IMR-90 (cell line): ENCODE measurements at regions not wholly inside any gene's neighbourhood (a gene's known extent, or its start where the extent isn't known, plus 50 kb on each side); places are given as distances from the start of the nearest gene placed in this dataset.

Source experiments
- ATAC-seq: fragments of 200-7000 bp; cut with Tn5 transposase; 2 replicates; pipeline ENCODE4 v1.9.1; 2020; ENCODE audit warnings: low read depth, mild to moderate bottlenecking, moderate library complexity
- BruUV-seq: library from RNA; stranded (reverse); fragments of 400-500 nt; replicated peaks from 2 replicates; lab custom pipeline; 2021; lab: Mats Ljungman, UMichigan
- CTCF ChIA-PET: fragments of 300-600 bp; formaldehyde crosslinking; extraction: SDS; loops from one replicate; lab custom pipeline; 2021; ENCODE audit warnings: antibody characterized with exemption; lab: Yijun Ruan, JAX
- POLR2A ChIA-PET: fragments of 300-600 bp; sonication (Branson Sonifier 250); formaldehyde crosslinking; loops from one replicate; lab custom pipeline; 2022; ENCODE audit warnings: antibody characterized with exemption; ENCODE audit not compliant: unreplicated experiment; lab: Charles Lee
- DNase-seq: peaks from one replicate; pipeline ENCODE4 v3.0.0; 2013
- H2AFZ ChIP-seq: replicated peaks from 2 replicates; pipeline ENCODE3; 2013; ENCODE audit warnings: low read length, mild to moderate bottlenecking; ENCODE audit not compliant: poor library complexity
- H2AK5ac ChIP-seq: 2 replicates; pipeline ENCODE4 v1.6.1; 2013; ENCODE audit warnings: low read depth, low read length, inconsistent platforms
- H2AK9ac ChIP-seq: replicated peaks from 2 replicates; pipeline ENCODE3; 2013; ENCODE audit warnings: mild to moderate bottlenecking, low read depth, low read length, moderate library complexity; ENCODE audit not compliant: poor library complexity
- H2BK120ac ChIP-seq: 2 replicates; pipeline ENCODE4 v1.6.1; 2013; ENCODE audit warnings: low read depth, low read length, inconsistent platforms
- H2BK15ac ChIP-seq: 3 replicates; pipeline ENCODE4 v1.6.1; 2013; ENCODE audit warnings: low read depth, low read length, inconsistent platforms
- H2BK20ac ChIP-seq: 2 replicates; pipeline ENCODE4 v1.6.1; 2013; ENCODE audit warnings: low read depth, mild to moderate bottlenecking, inconsistent platforms, low read length, moderate library complexity
- H2BK5ac ChIP-seq: 2 replicates; pipeline ENCODE4 v1.6.1; 2013; ENCODE audit warnings: mild to moderate bottlenecking, low read depth, low read length, inconsistent platforms; ENCODE audit not compliant: poor library complexity, severe bottlenecking
- H3K14ac ChIP-seq: replicated peaks from 2 replicates; pipeline ENCODE4 v1.6.1; 2013; ENCODE audit warnings: low read depth, low read length, inconsistent platforms
- H3K18ac ChIP-seq: 2 replicates; pipeline ENCODE4 v1.6.1; 2013; ENCODE audit warnings: low read depth, low read length, control low read depth
- H3K23ac ChIP-seq: 2 replicates; pipeline ENCODE4 v1.6.1; 2013; ENCODE audit warnings: low read depth, low read length, inconsistent platforms
- H3K27ac ChIP-seq: 2 replicates; pipeline ENCODE4 v1.5.1; 2013; ENCODE audit warnings: mild to moderate bottlenecking, control low read depth, low read length; ENCODE audit not compliant: insufficient read depth
- H3K27me3 ChIP-seq: 2 replicates; pipeline ENCODE4 v1.6.1; 2013; ENCODE audit warnings: low read length; ENCODE audit not compliant: control insufficient read depth, insufficient read depth
- H3K36me3 ChIP-seq: 2 replicates; pipeline ENCODE4 v1.6.1; 2013; ENCODE audit warnings: low read length, mixed read lengths; ENCODE audit not compliant: control insufficient read depth, insufficient read depth
- H3K4ac ChIP-seq: 2 replicates; pipeline ENCODE4 v1.6.1; 2013; ENCODE audit warnings: low read depth, low read length, inconsistent platforms
- H3K4me1 ChIP-seq: 2 replicates; pipeline ENCODE4 v1.6.1; 2013; ENCODE audit warnings: low read length, mixed read lengths; ENCODE audit not compliant: control insufficient read depth, insufficient read depth
- H3K4me2 ChIP-seq: 2 replicates; pipeline ENCODE4 v1.6.1; 2013; ENCODE audit warnings: low read depth, mild to moderate bottlenecking, control low read depth, low read length, moderate library complexity
- H3K4me3 ChIP-seq: 2 replicates; pipeline ENCODE4 v1.5.1; 2013; ENCODE audit warnings: low read depth, mild to moderate bottlenecking, control low read depth, low read length, moderate library complexity; ENCODE audit not compliant: insufficient read depth
- H3K56ac ChIP-seq: 2 replicates; pipeline ENCODE4 v1.6.1; 2013; ENCODE audit warnings: low read length, inconsistent platforms; ENCODE audit not compliant: insufficient read depth; ENCODE audit errors: extremely low read depth
- H3K79me1 ChIP-seq, 2 experiments: 2 replicates each; pipeline ENCODE4 v1.6.1; 2013; ENCODE audit warnings: low read length in 2 of 2, inconsistent platforms in 1 of 2, low read depth in 1 of 2
- H3K9ac ChIP-seq: 2 replicates; pipeline ENCODE4 v1.6.1; 2013; ENCODE audit warnings: low read depth, low read length, control low read depth
- H3K9me1 ChIP-seq: 2 replicates; pipeline ENCODE4 v1.6.1; 2013; ENCODE audit warnings: low read length, inconsistent platforms; ENCODE audit not compliant: insufficient read depth
- H3K9me3 ChIP-seq: 2 replicates; pipeline ENCODE4 v1.6.1; 2013; ENCODE audit warnings: low read length; ENCODE audit not compliant: control insufficient read depth, insufficient read depth
- H4K20me1 ChIP-seq: 2 replicates; pipeline ENCODE4 v1.6.1; 2013; ENCODE audit warnings: low read length, inconsistent platforms; ENCODE audit not compliant: insufficient read depth
- H4K5ac ChIP-seq: 2 replicates; pipeline ENCODE4 v1.6.1; 2013; ENCODE audit warnings: mild to moderate bottlenecking, low read depth, low read length, control low read depth
- H4K8ac ChIP-seq, 2 experiments: 2 replicates each; pipeline ENCODE4 v1.6.1; 2013; ENCODE audit warnings: low read depth in 2 of 2, low read length in 2 of 2, control low read depth in 1 of 2, inconsistent platforms in 1 of 2
- H4K91ac ChIP-seq: 2 replicates; pipeline ENCODE4 v1.6.1; 2013; ENCODE audit warnings: low read depth, low read length, inconsistent platforms; ENCODE audit not compliant: insufficient read depth
- BHLHE40 ChIP-seq: fragments of 150-350 bp; IDR thresholded peaks from 2 replicates; pipeline ENCODE4 v1.6.1; 2016; ENCODE audit warnings: mild to moderate bottlenecking, low read depth, low read length
- CTCF ChIP-seq: conservative IDR thresholded peaks from 2 replicates; pipeline ENCODE4 v1.5.1; 2012; ENCODE audit warnings: mild to moderate bottlenecking, low read depth, low read length, improper control_type of control experiment
- ELK1 ChIP-seq: fragments of 150-350 bp; IDR thresholded peaks from 2 replicates; pipeline ENCODE4 v1.6.1; 2016; ENCODE audit warnings: low read depth, mild to moderate bottlenecking, low read length, moderate library complexity, borderline replicate concordance
- FOS ChIP-seq: fragments of 150-350 bp; IDR thresholded peaks from 2 replicates; pipeline ENCODE4 v1.6.1; 2016; ENCODE audit warnings: low read depth, low read length
- MAFK ChIP-seq: IDR thresholded peaks from 2 replicates; pipeline ENCODE4 v1.6.1; 2012; ENCODE audit warnings: low read depth, low read length, improper control_type of control experiment
- MAZ ChIP-seq: IDR thresholded peaks from 2 replicates; pipeline ENCODE4 v1.6.1; 2012; ENCODE audit warnings: low read depth, mild to moderate bottlenecking, low read length, improper control_type of control experiment, moderate library complexity, borderline replicate concordance
- MXI1 ChIP-seq: IDR thresholded peaks from 2 replicates; pipeline ENCODE4 v1.6.1; 2012; ENCODE audit warnings: low read depth, mild to moderate bottlenecking, low read length, moderate library complexity, borderline replicate concordance
- NFE2L2 ChIP-seq: fragments of 150-350 bp; IDR thresholded peaks from 2 replicates; pipeline ENCODE4 v1.6.1; 2016; ENCODE audit warnings: low read depth, mild to moderate bottlenecking, low read length
- POLR2A ChIP-seq: IDR thresholded peaks from 2 replicates; pipeline ENCODE4 v1.6.1; 2012; ENCODE audit warnings: mild to moderate bottlenecking, low read depth, low read length
- RFX5 ChIP-seq: IDR thresholded peaks from 2 replicates; pipeline ENCODE4 v1.8.0; 2012; ENCODE audit warnings: low read depth, mild to moderate bottlenecking, low read length, moderate library complexity
- SMC3 ChIP-seq: fragments of 150-350 bp; IDR thresholded peaks from 2 replicates; pipeline ENCODE4 v1.6.1; 2016; ENCODE audit warnings: low read depth, mild to moderate bottlenecking, antibody characterized with exemption, low read length, moderate library complexity
- WGBS, 2 experiments: methylation state at CpG; one replicate each; pipeline versions ENCODE4 v1.1.5 to v1.1.7; 2013; ENCODE audit warnings: missing lambda C conversion rate in 2 of 2; ENCODE audit not compliant: insufficient read length in 1 of 2; ENCODE audit errors: extremely low coverage in 2 of 2; 5-methylcytosine and 5-hydroxymethylcytosine counted together
- dilution Hi-C: fragments of 300-500 bp; cut with HindIII; formaldehyde crosslinking; loops from one replicate; pipeline ENCODE4 v1.14.3; 2018; ENCODE audit warnings: low sequenced_read_pairs; ENCODE audit not compliant: unreplicated experiment
- in situ Hi-C: fragments of 300-500 bp; cut with MboI; formaldehyde crosslinking; loops from 3 replicates; pipeline ENCODE4 v1.14.3; 2019; ENCODE audit warnings: low sequenced_read_pairs, inconsistent platforms, mixed read lengths
- intact Hi-C: fragments of 100-400 bp; cut with micrococcal nuclease; formaldehyde crosslinking; loops from 2 replicates; pipeline ENCODE4 v1.10.0; 2022

- Histone ChIP-seq H4K20me1 (no peaks in the 10 kb centered on the region), H3K14ac (no peak overlapping the region), H3K27ac (no peak overlapping the region), H3K27me3 (no peaks in the 10 kb centered on the region), H3K36me3 (no peaks in the 10 kb centered on the region), H4K8ac (no peak overlapping the region), H2BK120ac (no peak overlapping the region), H2BK5ac (no peak overlapping the region), H3K4me2 (no peak overlapping the region), H3K4ac (no peak overlapping the region), H3K9me3 (no peaks in the 10 kb centered on the region), H2BK20ac (no peak overlapping the region), H2BK15ac (no peak overlapping the region), H3K79me1 (no peaks in the 10 kb centered on the region), H2AK5ac (no peak overlapping the region), H2AFZ (no peak overlapping the region), H2AK9ac (no peak overlapping the region), H3K23ac (no peak overlapping the region), H3K18ac (no peak overlapping the region), H3K56ac (no peak overlapping the region), H3K4me3 (no peak overlapping the region), H3K4me1 (no peaks in the 10 kb centered on the region), H4K5ac (no peak overlapping the region), H4K91ac (no peak overlapping the region), H3K9ac (no peak overlapping the region), H3K9me1 (no peaks in the 10 kb centered on the region)
- ChIA-PET CTCF (no interaction called here), POLR2A (no interaction called here)
- DNase-seq, result no peak
- no CpG with 5 or more reads among the region's 2 CpGs for WGBS, 2 experiments
- ATAC-seq, result no peak
- dilution Hi-C loops, result no loop called here
- no TSS peak for BruUV-seq
- intact Hi-C loops, result no loop called here
- in situ Hi-C loops, result no loop called here
- TF ChIP-seq FOS, result no peak
- TF ChIP-seq NFE2L2, result no peak
- TF ChIP-seq RFX5, result no peak
- TF ChIP-seq SMC3, result no peak
- TF ChIP-seq MAFK, result no peak
- TF ChIP-seq BHLHE40, result no peak
- no peak for TF ChIP-seq POLR2A
- TF ChIP-seq MXI1, result no peak
- no peak for TF ChIP-seq MAZ
- TF ChIP-seq CTCF, result no peak
- no peak for TF ChIP-seq ELK1
Observed at GRCh38 chrX:138082251-138082650, 516.3 kb downstream of the ZIC3 start.
